NB4 (cell line): ENCODE measurements at regions not wholly inside any gene's neighbourhood (a gene's known extent, or its start where the extent isn't known, plus 50 kb on each side); places are given as distances from the start of the nearest gene placed in this dataset.
"Not testable (repeated sequence)": the region's sequence is repeated elsewhere in the genome, so short reads cannot be mapped to it uniquely, and the experiment has no call there.

Experiments used
- POLR2A ChIP-seq: IDR thresholded peaks from 2 replicates; pipeline ENCODE4 v1.6.1; 2011; ENCODE audit warnings: mild to moderate bottlenecking; ENCODE audit not compliant: insufficient read length; ENCODE audit errors: extremely low read depth
- TF ChIP-seq, protein P1 (sequence below): IDR thresholded peaks from one replicate; pipeline ENCODE4 v1.5.1; 2012; ENCODE audit warnings: low read depth, low read length
- TF ChIP-seq, protein P2 (sequence below): IDR thresholded peaks from 2 replicates; pipeline ENCODE4 v1.6.1; 2011; ENCODE audit warnings: low read depth, low read length

DNA sequence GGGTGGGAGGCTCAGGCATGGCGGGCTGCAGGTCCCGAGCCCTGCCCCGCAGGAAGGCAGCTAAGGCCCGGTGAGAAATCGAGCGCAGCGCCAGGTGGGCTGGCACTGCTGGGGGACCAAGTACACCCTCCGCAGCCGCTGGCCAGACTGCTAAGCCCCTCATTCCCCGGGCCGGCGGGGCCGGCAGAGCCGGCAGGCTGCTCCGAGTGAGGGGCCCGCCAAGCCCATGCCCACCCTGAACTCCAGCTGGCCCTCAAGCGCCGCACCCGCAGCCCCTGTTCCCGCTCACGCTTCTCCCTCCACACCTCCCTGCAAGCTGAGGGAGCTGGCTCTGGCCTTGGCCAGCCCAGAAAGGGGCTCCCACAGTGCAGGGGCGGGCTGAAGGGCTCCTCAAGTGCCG, 1361.1 kb upstream of the ZEB2 start:
- not testable (repeated sequence) for TF ChIP-seq POLR2A
- TF ChIP-seq, protein P1, sequence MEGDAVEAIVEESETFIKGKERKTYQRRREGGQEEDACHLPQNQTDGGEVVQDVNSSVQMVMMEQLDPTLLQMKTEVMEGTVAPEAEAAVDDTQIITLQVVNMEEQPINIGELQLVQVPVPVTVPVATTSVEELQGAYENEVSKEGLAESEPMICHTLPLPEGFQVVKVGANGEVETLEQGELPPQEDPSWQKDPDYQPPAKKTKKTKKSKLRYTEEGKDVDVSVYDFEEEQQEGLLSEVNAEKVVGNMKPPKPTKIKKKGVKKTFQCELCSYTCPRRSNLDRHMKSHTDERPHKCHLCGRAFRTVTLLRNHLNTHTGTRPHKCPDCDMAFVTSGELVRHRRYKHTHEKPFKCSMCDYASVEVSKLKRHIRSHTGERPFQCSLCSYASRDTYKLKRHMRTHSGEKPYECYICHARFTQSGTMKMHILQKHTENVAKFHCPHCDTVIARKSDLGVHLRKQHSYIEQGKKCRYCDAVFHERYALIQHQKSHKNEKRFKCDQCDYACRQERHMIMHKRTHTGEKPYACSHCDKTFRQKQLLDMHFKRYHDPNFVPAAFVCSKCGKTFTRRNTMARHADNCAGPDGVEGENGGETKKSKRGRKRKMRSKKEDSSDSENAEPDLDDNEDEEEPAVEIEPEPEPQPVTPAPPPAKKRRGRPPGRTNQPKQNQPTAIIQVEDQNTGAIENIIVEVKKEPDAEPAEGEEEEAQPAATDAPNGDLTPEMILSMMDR, result not testable (repeated sequence)
- TF ChIP-seq, protein P2, sequence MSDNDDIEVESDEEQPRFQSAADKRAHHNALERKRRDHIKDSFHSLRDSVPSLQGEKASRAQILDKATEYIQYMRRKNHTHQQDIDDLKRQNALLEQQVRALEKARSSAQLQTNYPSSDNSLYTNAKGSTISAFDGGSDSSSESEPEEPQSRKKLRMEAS, result not testable (repeated sequence)
